HepG2 (cell line): ENCODE measurements at regions not wholly inside any gene's neighbourhood (a gene's known extent, or its start where the extent isn't known, plus 50 kb on each side); places are given as distances from the start of the nearest gene placed in this dataset.

Source experiments
- ATAC-seq: fragments of 200-7000 bp; cut with Tn5 transposase; 3 replicates; pipeline ENCODE4 v1.9.1; 2020; ENCODE audit warnings: mild to moderate bottlenecking, moderate library complexity
- BruUV-seq: library from RNA; stranded (reverse); fragments of 400-500 nt; replicated peaks from 2 replicates; lab custom pipeline; 2021; lab: Mats Ljungman, UMichigan
- CTCF ChIA-PET: fragments of 300-600 bp; formaldehyde crosslinking; extraction: SDS; loops from one replicate; lab custom pipeline; 2021; ENCODE audit warnings: low total read pairs, inconsistent platforms, low intra/inter-chr PET ratio; lab: Yijun Ruan, JAX
- POLR2A ChIA-PET: fragments of 350-600 bp; sonication (Branson Sonifier 250); formaldehyde crosslinking; loops from one replicate; lab custom pipeline; 2020; ENCODE audit warnings: antibody characterized with exemption, inconsistent platforms; lab: Yijun Ruan, JAX
- DNase-seq: peaks from one replicate; pipeline ENCODE4 v3.0.0-alpha.2; 2015; ENCODE audit warnings: low spot score
- FAIRE-seq: peaks from 3 replicates; lab custom pipeline; 2011; peaks lifted over from hg19 to GRCh38; lab: Jason Lieb, UNC
- H2AFZ ChIP-seq: one replicate; pipeline ENCODE4 v1.6.1; 2011; ENCODE audit warnings: low read length, inconsistent platforms
- H3K27ac ChIP-seq: fragments of 300-600 bp; 3 replicates; pipeline ENCODE4 v1.8.0; 2011; ENCODE audit warnings: mixed run types, mild to moderate bottlenecking, mixed read lengths, low read length, inconsistent platforms; ENCODE audit not compliant: insufficient read depth; ENCODE audit errors: extremely low read length
- H3K27me3 ChIP-seq, 2 experiments: fragments of 200-600 bp in 1 of 2; 2 replicates in 1 of 2; 3 replicates in 1 of 2; pipeline versions ENCODE4 v1.6.0 to v1.8.0; 2011; ENCODE audit warnings: low read length in 2 of 2, mild to moderate bottlenecking in 2 of 2, moderate library complexity in 2 of 2, inconsistent platforms in 1 of 2; ENCODE audit not compliant: insufficient read depth in 2 of 2, control insufficient read depth in 1 of 2
- H3K36me3 ChIP-seq, 2 experiments: fragments of 200-600 bp in 1 of 2; replicated peaks in 1 of 2; 2 replicates in 1 of 2; 3 replicates in 1 of 2; pipeline versions ENCODE4 v1.5.1 to v1.8.0; 2011; ENCODE audit warnings: low read length in 2 of 2, inconsistent platforms in 1 of 2; ENCODE audit not compliant: insufficient read depth in 2 of 2, control insufficient read depth in 1 of 2
- H3K4me1 ChIP-seq: 2 replicates; pipeline ENCODE4 v1.5.1; 2012; ENCODE audit warnings: low read length, inconsistent platforms; ENCODE audit not compliant: insufficient read depth
- H3K4me2 ChIP-seq: 2 replicates; pipeline ENCODE4 v1.6.0; 2011; ENCODE audit warnings: low read depth, low read length, inconsistent platforms
- H3K4me3 ChIP-seq, 3 experiments: fragments of 200-600 bp in 1 of 3; sonication (generic), shearing (Covaris generic) in 1 of 3; replicated peaks in 1 of 3; 2 replicates each; pipeline ENCODE4 v1.5.1; 2011 to 2016; ENCODE audit warnings: low read length in 3 of 3, inconsistent platforms in 2 of 3, low read depth in 2 of 3, mild to moderate bottlenecking in 2 of 3, control low read depth in 1 of 3, mixed read lengths in 1 of 3; ENCODE audit not compliant: insufficient read depth in 1 of 3
- H3K79me2 ChIP-seq: one replicate; pipeline ENCODE4 v1.6.1; 2011; ENCODE audit warnings: low read length, inconsistent platforms; ENCODE audit not compliant: insufficient read depth
- H3K9ac ChIP-seq: 2 replicates; pipeline ENCODE4 v1.6.0; 2011; ENCODE audit warnings: mild to moderate bottlenecking, low read depth, low read length, inconsistent platforms; ENCODE audit not compliant: insufficient read depth
- H3K9me3 ChIP-seq: 2 replicates; pipeline ENCODE4 v1.5.1; 2012; ENCODE audit warnings: mild to moderate bottlenecking, low read length
- H4K20me1 ChIP-seq: 2 replicates; pipeline ENCODE4 v1.6.0; 2011; ENCODE audit warnings: inconsistent platforms, mild to moderate bottlenecking, low read length, moderate library complexity; ENCODE audit not compliant: insufficient read depth
- ETV5 ChIP-seq: IDR thresholded peaks from 2 replicates; pipeline ENCODE4 v1.6.1; 2018; ENCODE audit warnings: missing biosample characterization, missing genetic modification reagents, inconsistent platforms, borderline replicate concordance
- FIP1L1 ChIP-seq: fragments of 200-400 bp; formaldehyde crosslinking; IDR thresholded peaks from 2 replicates; pipeline ENCODE4 v1.6.1; 2018; ENCODE audit warnings: low read depth, mild to moderate bottlenecking, low read length, moderate library complexity, borderline replicate concordance; ENCODE audit not compliant: insufficient read depth
- HDAC2 ChIP-seq: sonication (generic); formaldehyde crosslinking; IDR thresholded peaks from 2 replicates; pipeline ENCODE4 v1.4.0; 2020; ENCODE audit warnings: missing genetic modification reagents
- PRDM15 ChIP-seq: sonication (generic); formaldehyde crosslinking; IDR thresholded peaks from 2 replicates; pipeline ENCODE4 v1.4.0; 2020; ENCODE audit warnings: missing genetic modification reagents
- RELA ChIP-seq: sonication (generic); formaldehyde crosslinking; IDR thresholded peaks from 2 replicates; pipeline ENCODE4 v1.4.0; 2020; ENCODE audit warnings: missing genetic modification reagents
- SMAD9 ChIP-seq: sonication (generic); formaldehyde crosslinking; IDR thresholded peaks from 2 replicates; pipeline ENCODE4 v1.5.1; 2020; ENCODE audit warnings: mild to moderate bottlenecking, missing genetic modification reagents
- ZNF20 ChIP-seq: sonication (generic); formaldehyde crosslinking; IDR thresholded peaks from 2 replicates; pipeline ENCODE4 v1.4.0; 2020; ENCODE audit warnings: mild to moderate bottlenecking, moderate library complexity, missing genetic modification reagents
- ZNF281 ChIP-seq: sonication (generic); formaldehyde crosslinking; IDR thresholded peaks from 2 replicates; pipeline ENCODE4 v1.4.0; 2020; ENCODE audit warnings: missing genetic modification reagents, borderline replicate concordance
- ZNF44 ChIP-seq: sonication (generic); formaldehyde crosslinking; IDR thresholded peaks from 2 replicates; pipeline ENCODE4 v1.5.1; 2020; ENCODE audit warnings: mild to moderate bottlenecking, missing genetic modification reagents
- in situ Hi-C: cut with HindIII; loops from 2 replicates; pipeline ENCODE4 v1.10.0; 2017; ENCODE audit warnings: low pct_unique_long_range_greater_than_20kb; ENCODE audit not compliant: extremely low pct_ligation_motif_present
- intact Hi-C: fragments of 100-400 bp; cut with micrococcal nuclease; formaldehyde crosslinking; loops from one replicate; pipeline ENCODE4 v1.10.0; 2022; ENCODE audit not compliant: unreplicated experiment
- TF ChIP-seq, protein P1 (sequence below): sonication (generic); formaldehyde crosslinking; IDR thresholded peaks from 2 replicates; pipeline ENCODE4 v1.4.0; 2020; ENCODE audit warnings: missing genetic modification reagents

DNA sequence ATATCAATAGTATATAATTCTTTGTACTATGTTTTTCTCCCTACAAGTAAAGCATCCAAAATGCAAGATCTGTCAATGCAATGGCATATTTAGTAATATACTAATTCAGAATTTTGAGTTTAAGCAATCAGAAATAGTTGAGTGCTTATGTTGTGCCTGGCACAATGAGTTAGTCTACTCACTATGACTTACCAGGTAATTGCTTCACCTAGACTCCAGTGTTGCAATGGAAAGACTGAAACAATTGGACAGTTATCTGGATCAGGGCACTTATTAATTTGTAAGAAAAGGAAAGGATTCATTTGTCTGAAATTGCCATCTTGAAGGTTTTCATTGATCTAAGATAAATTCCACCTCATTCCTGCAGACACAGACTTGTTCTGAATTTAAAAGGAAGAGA lies 97.6 kb upstream of the TCF4 start:
- TF ChIP-seq FIP1L1 (no peak), ETV5 (CRISPR knock-in tag) (no peak), PRDM15 (no peak), ZNF20 (no peak), HDAC2 (CRISPR knock-in tag) (no peak), ZNF281 (CRISPR knock-in tag) (no peak), ZNF44 (no peak), SMAD9 (CRISPR knock-in tag) (no peak), RELA (CRISPR knock-in tag) (no peak)
- TF ChIP-seq, protein P1, sequence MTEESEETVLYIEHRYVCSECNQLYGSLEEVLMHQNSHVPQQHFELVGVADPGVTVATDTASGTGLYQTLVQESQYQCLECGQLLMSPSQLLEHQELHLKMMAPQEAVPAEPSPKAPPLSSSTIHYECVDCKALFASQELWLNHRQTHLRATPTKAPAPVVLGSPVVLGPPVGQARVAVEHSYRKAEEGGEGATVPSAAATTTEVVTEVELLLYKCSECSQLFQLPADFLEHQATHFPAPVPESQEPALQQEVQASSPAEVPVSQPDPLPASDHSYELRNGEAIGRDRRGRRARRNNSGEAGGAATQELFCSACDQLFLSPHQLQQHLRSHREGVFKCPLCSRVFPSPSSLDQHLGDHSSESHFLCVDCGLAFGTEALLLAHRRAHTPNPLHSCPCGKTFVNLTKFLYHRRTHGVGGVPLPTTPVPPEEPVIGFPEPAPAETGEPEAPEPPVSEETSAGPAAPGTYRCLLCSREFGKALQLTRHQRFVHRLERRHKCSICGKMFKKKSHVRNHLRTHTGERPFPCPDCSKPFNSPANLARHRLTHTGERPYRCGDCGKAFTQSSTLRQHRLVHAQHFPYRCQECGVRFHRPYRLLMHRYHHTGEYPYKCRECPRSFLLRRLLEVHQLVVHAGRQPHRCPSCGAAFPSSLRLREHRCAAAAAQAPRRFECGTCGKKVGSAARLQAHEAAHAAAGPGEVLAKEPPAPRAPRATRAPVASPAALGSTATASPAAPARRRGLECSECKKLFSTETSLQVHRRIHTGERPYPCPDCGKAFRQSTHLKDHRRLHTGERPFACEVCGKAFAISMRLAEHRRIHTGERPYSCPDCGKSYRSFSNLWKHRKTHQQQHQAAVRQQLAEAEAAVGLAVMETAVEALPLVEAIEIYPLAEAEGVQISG (CRISPR knock-in tag) = no peak
- BruUV-seq = no TSS peak
- Histone ChIP-seq H3K4me2 (no peak overlapping the region), H3K9me3 (peaks cover 74% of the 10 kb centered on the region), H3K4me3 (no peak overlapping the region), H3K27me3 (no peaks in the 10 kb centered on the region), H4K20me1 (no peaks in the 10 kb centered on the region), H3K9ac (no peak overlapping the region), H3K27ac (no peak overlapping the region), H3K4me1 (no peaks in the 10 kb centered on the region), H3K36me3 (no peaks in the 10 kb centered on the region), H2AFZ (no peak overlapping the region), H3K79me2 (no peaks in the 10 kb centered on the region)
- no peak for ATAC-seq
- intact Hi-C loops = no loop called here
- ChIA-PET CTCF (no interaction called here), POLR2A (no interaction called here)
- in situ Hi-C loops = no loop called here
- no peak for FAIRE-seq
- no peak for DNase-seq
